HepG2 (cell line): ENCODE measurements at regions not wholly inside any gene's neighbourhood (a gene's known extent, or its start where the extent isn't known, plus 50 kb on each side); places are given as distances from the start of the nearest gene placed in this dataset.

ENCODE experiments used
- ARHGAP35 ChIP-seq: sonication (generic); formaldehyde crosslinking; IDR thresholded peaks from 2 replicates; pipeline ENCODE4 v1.9.0; 2022; ENCODE audit warnings: mild to moderate bottlenecking, inconsistent platforms, moderate library complexity, missing genetic modification reagents, borderline replicate concordance
- ELF1 ChIP-seq: sonication (generic); formaldehyde crosslinking; IDR thresholded peaks from 2 replicates; pipeline ENCODE4 v1.4.0; 2020; ENCODE audit warnings: missing genetic modification reagents
- FOXA3 ChIP-seq: IDR thresholded peaks from 2 replicates; pipeline ENCODE4 v1.6.1; 2016; ENCODE audit warnings: missing genetic modification reagents, missing compliant biosample characterization
- GABPB1 ChIP-seq: IDR thresholded peaks from 2 replicates; pipeline ENCODE4 v1.6.1; 2016; ENCODE audit warnings: mild to moderate bottlenecking, missing genetic modification reagents, moderate library complexity, missing compliant biosample characterization
- ISL2 ChIP-seq: sonication (generic); formaldehyde crosslinking; IDR thresholded peaks from 2 replicates; pipeline ENCODE4 v1.5.0; 2020; ENCODE audit warnings: missing genetic modification reagents
- MXD4 ChIP-seq: IDR thresholded peaks from 2 replicates; pipeline ENCODE4 v1.6.1; 2016; ENCODE audit warnings: mild to moderate bottlenecking, missing biosample characterization, missing genetic modification reagents
- NFE2L1 ChIP-seq: sonication (generic); formaldehyde crosslinking; IDR thresholded peaks from 2 replicates; pipeline ENCODE4 v1.4.0; 2020; ENCODE audit warnings: missing genetic modification reagents, mild to moderate bottlenecking, borderline replicate concordance
- POGZ ChIP-seq: sonication (generic); formaldehyde crosslinking; IDR thresholded peaks from 2 replicates; pipeline ENCODE4 v1.4.0; 2020; ENCODE audit warnings: mild to moderate bottlenecking, missing genetic modification reagents
- POLR2G ChIP-seq: fragments of 200-400 bp; formaldehyde crosslinking; IDR thresholded peaks from 2 replicates; pipeline ENCODE4 v1.6.1; 2018; ENCODE audit warnings: mild to moderate bottlenecking, low read depth, low read length, moderate library complexity
- RFXAP ChIP-seq: sonication (generic); formaldehyde crosslinking; IDR thresholded peaks from 2 replicates; pipeline ENCODE4 v1.4.0; 2020; ENCODE audit warnings: missing genetic modification reagents, borderline replicate concordance
- SRSF4 ChIP-seq: fragments of 200-400 bp; formaldehyde crosslinking; IDR thresholded peaks from one replicate; pipeline ENCODE4 v1.6.1; 2018; ENCODE audit warnings: mild to moderate bottlenecking, low read depth, low read length, moderate library complexity; ENCODE audit not compliant: poor library complexity, severe bottlenecking
- STAG1 ChIP-seq: sonication (generic); formaldehyde crosslinking; IDR thresholded peaks from 2 replicates; pipeline ENCODE4 v1.4.0; 2020; ENCODE audit warnings: missing genetic modification reagents
- TEAD3 ChIP-seq: optimal IDR thresholded peaks from 2 replicates; pipeline ENCODE3; 2016; ENCODE audit warnings: borderline replicate concordance
- ZNF230 ChIP-seq: sonication (generic); formaldehyde crosslinking; IDR thresholded peaks from 2 replicates; pipeline ENCODE4 v1.4.0; 2020; ENCODE audit warnings: mild to moderate bottlenecking, missing genetic modification reagents
- ZNF501 ChIP-seq: sonication (generic); formaldehyde crosslinking; IDR thresholded peaks from 2 replicates; pipeline ENCODE4 v1.5.1; 2020; ENCODE audit warnings: mild to moderate bottlenecking, moderate library complexity, missing genetic modification reagents
- ZNF598 ChIP-seq: sonication (generic); formaldehyde crosslinking; IDR thresholded peaks from 2 replicates; pipeline ENCODE4 v1.5.1; 2020; ENCODE audit warnings: mild to moderate bottlenecking, missing genetic modification reagents, borderline replicate concordance
- ZNF644 ChIP-seq: IDR thresholded peaks from 2 replicates; pipeline ENCODE4 v1.6.1; 2016; ENCODE audit warnings: low read depth
- ZNF720 ChIP-seq: sonication (generic); formaldehyde crosslinking; IDR thresholded peaks from 2 replicates; pipeline ENCODE4 v1.4.0; 2020; ENCODE audit warnings: missing genetic modification reagents
- ZNF749 ChIP-seq: sonication (generic); formaldehyde crosslinking; IDR thresholded peaks from 2 replicates; pipeline ENCODE4 v1.8.0; 2022; ENCODE audit warnings: mild to moderate bottlenecking, missing genetic modification reagents, moderate library complexity, borderline replicate concordance
- ZNF768 ChIP-seq: sonication (generic); formaldehyde crosslinking; IDR thresholded peaks from 2 replicates; pipeline ENCODE4 v1.4.0; 2020; ENCODE audit warnings: missing genetic modification reagents
- ZNF775 ChIP-seq: sonication (generic); formaldehyde crosslinking; IDR thresholded peaks from 2 replicates; pipeline ENCODE4 v1.4.0; 2020; ENCODE audit warnings: missing genetic modification reagents, mild to moderate bottlenecking, moderate library complexity, borderline replicate concordance
- ZSCAN20 ChIP-seq: sonication (generic); formaldehyde crosslinking; IDR thresholded peaks from 2 replicates; pipeline ENCODE4 v1.4.0; 2020; ENCODE audit warnings: missing genetic modification reagents, mild to moderate bottlenecking, borderline replicate concordance
- TF ChIP-seq, protein P1 (sequence below): sonication (generic); formaldehyde crosslinking; IDR thresholded peaks from 2 replicates; pipeline ENCODE4 v1.5.1; 2020; ENCODE audit warnings: missing genetic modification reagents, mild to moderate bottlenecking, borderline replicate concordance
- TF ChIP-seq, protein P2 (sequence below): sonication (generic); formaldehyde crosslinking; IDR thresholded peaks from 2 replicates; pipeline ENCODE4 v1.4.0; 2020; ENCODE audit warnings: missing genetic modification reagents, mild to moderate bottlenecking, borderline replicate concordance
- TF ChIP-seq, protein P3 (sequence below): sonication (generic); formaldehyde crosslinking; IDR thresholded peaks from 2 replicates; pipeline ENCODE4 v1.8.0; 2022; ENCODE audit warnings: missing genetic modification reagents, mild to moderate bottlenecking, borderline replicate concordance

GRCh38 chr15:53851110-53851848 lies 91.8 kb upstream of the WDR72 start (continued):
- TF ChIP-seq ZNF768: 0 out of 2 replicates have a peak, but pooled peaks have one; percentile 14
- TF ChIP-seq, protein P1, sequence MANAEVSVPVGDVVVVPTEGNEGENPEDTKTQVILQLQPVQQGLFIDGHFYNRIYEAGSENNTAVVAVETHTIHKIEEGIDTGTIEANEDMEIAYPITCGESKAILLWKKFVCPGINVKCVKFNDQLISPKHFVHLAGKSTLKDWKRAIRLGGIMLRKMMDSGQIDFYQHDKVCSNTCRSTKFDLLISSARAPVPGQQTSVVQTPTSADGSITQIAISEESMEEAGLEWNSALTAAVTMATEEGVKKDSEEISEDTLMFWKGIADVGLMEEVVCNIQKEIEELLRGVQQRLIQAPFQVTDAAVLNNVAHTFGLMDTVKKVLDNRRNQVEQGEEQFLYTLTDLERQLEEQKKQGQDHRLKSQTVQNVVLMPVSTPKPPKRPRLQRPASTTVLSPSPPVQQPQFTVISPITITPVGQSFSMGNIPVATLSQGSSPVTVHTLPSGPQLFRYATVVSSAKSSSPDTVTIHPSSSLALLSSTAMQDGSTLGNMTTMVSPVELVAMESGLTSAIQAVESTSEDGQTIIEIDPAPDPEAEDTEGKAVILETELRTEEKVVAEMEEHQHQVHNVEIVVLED (CRISPR knock-in tag): no peak
- peak; percentile 86 for TF ChIP-seq TEAD3 (CRISPR knock-in tag)
- TF ChIP-seq ZNF644 (CRISPR knock-in tag): 0 out of 2 replicates have a peak, but pooled peaks have one; percentile 25
- no peak for TF ChIP-seq FOXA3
- TF ChIP-seq, protein P2, sequence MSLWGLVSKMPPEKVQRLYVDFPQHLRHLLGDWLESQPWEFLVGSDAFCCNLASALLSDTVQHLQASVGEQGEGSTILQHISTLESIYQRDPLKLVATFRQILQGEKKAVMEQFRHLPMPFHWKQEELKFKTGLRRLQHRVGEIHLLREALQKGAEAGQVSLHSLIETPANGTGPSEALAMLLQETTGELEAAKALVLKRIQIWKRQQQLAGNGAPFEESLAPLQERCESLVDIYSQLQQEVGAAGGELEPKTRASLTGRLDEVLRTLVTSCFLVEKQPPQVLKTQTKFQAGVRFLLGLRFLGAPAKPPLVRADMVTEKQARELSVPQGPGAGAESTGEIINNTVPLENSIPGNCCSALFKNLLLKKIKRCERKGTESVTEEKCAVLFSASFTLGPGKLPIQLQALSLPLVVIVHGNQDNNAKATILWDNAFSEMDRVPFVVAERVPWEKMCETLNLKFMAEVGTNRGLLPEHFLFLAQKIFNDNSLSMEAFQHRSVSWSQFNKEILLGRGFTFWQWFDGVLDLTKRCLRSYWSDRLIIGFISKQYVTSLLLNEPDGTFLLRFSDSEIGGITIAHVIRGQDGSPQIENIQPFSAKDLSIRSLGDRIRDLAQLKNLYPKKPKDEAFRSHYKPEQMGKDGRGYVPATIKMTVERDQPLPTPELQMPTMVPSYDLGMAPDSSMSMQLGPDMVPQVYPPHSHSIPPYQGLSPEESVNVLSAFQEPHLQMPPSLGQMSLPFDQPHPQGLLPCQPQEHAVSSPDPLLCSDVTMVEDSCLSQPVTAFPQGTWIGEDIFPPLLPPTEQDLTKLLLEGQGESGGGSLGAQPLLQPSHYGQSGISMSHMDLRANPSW (CRISPR knock-in tag): no peak
- no peak for TF ChIP-seq ISL2 (CRISPR knock-in tag)
- no peak for TF ChIP-seq ZSCAN20
- TF ChIP-seq, protein P3, sequence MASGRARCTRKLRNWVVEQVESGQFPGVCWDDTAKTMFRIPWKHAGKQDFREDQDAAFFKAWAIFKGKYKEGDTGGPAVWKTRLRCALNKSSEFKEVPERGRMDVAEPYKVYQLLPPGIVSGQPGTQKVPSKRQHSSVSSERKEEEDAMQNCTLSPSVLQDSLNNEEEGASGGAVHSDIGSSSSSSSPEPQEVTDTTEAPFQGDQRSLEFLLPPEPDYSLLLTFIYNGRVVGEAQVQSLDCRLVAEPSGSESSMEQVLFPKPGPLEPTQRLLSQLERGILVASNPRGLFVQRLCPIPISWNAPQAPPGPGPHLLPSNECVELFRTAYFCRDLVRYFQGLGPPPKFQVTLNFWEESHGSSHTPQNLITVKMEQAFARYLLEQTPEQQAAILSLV (CRISPR knock-in tag): no peak
- no peak for TF ChIP-seq ARHGAP35 (CRISPR knock-in tag)
- no peak for TF ChIP-seq STAG1 (CRISPR knock-in tag)
- TF ChIP-seq ZNF749: no peak
- TF ChIP-seq MXD4 (CRISPR knock-in tag): no peak
- no peak for TF ChIP-seq ELF1
- no peak for TF ChIP-seq ZNF720
- TF ChIP-seq ZNF598 (CRISPR knock-in tag): no peak
- no peak for TF ChIP-seq POLR2G
- no peak for TF ChIP-seq SRSF4
- TF ChIP-seq POGZ (CRISPR knock-in tag): peak; percentile 46; the same call in 1 of the 2 replicates
- TF ChIP-seq NFE2L1 (CRISPR knock-in tag): no peak
- TF ChIP-seq RFXAP (CRISPR knock-in tag): no peak
- TF ChIP-seq ZNF775 (CRISPR knock-in tag): no peak
- no peak for TF ChIP-seq GABPB1
- no peak for TF ChIP-seq ZNF230 (CRISPR knock-in tag)
- TF ChIP-seq ZNF501 (CRISPR knock-in tag): peak; percentile 47; the same call in 1 of the 2 replicates
